SK-N-MC (cell line): ENCODE measurements at regions not wholly inside any gene's neighbourhood (a gene's known extent, or its start where the extent isn't known, plus 50 kb on each side); places are given as distances from the start of the nearest gene placed in this dataset.

Experiments used
- EZH2 ChIP-seq: fragments of 200-600 bp; sonication (generic); IDR thresholded peaks from one replicate; pipeline ENCODE4 v1.6.1; 2017; ENCODE audit warnings: antibody characterized with exemption
- FOXP2 ChIP-seq: optimal IDR thresholded peaks from 2 replicates; pipeline ENCODE3; 2011; ENCODE audit warnings: mild to moderate bottlenecking, moderate library complexity; ENCODE audit not compliant: insufficient read depth; ENCODE audit errors: extremely low read length, control extremely low read depth
- POLR2AphosphoS5 ChIP-seq: IDR thresholded peaks from 2 replicates; pipeline ENCODE4 v1.6.1; 2012; ENCODE audit warnings: mild to moderate bottlenecking, low read depth, low read length, borderline replicate concordance

DNA sequence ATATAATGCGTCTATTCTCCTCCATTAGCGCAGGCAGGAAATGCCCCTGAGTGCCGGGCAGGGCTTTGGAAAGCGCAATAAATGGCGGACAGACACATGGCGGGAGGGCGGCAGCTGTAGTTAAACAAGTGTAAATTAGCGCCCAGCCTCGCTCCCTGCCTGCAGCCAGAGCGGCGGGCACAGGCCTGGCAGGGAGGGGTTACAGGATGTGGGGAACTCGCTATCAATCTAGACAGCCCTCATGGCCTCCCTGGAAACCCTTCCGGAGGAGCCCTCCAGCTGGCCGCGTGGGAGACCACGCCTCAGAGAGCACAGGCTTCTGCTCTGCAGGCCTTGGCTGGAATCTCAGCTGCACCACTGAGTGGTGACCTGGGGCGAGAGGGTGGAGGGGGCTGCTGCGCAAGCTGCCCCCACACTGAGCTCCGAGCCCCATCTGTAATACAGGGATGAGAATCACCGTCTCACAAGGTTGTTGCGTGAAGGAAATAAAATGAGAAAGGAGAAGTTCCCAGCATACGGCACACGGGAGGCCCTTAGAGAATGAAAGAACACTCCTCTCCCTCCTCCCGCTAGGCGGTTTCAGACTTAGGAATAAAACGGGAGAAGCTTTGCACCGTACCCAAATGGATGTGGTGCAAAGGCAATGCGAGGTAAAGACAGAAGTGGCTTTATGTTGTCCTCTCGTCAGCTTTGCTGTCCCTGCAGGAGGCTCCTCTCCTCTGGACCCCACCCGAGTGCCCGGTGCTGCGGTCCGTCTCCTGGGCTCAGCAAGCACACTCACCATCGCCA, 167.2 kb upstream of the POU3F1 start:
- no peak for TF ChIP-seq POLR2AphosphoS5
- TF ChIP-seq EZH2: no peak
- TF ChIP-seq FOXP2: no peak
